Bronchial epithelial cell (primary cell): ENCODE measurements at regions not wholly inside any gene's neighbourhood (a gene's known extent, or its start where the extent isn't known, plus 50 kb on each side); places are given as distances from the start of the nearest gene placed in this dataset.

Source experiments
- DNase-seq: peaks from one replicate; pipeline ENCODE4 v3.0.0-alpha.2; 2010; ENCODE audit warnings: low read depth
- FAIRE-seq: peaks from 2 replicates; lab custom pipeline; 2011; peaks lifted over from hg19 to GRCh38; lab: Jason Lieb, UNC
- H3K27me3 ChIP-seq: 2 replicates; pipeline ENCODE4 v1.5.1; 2011; ENCODE audit warnings: low read length; ENCODE audit not compliant: control insufficient read depth, insufficient read depth
- H3K36me3 ChIP-seq: 2 replicates; pipeline ENCODE4 v1.5.1; 2011; ENCODE audit warnings: low read length; ENCODE audit not compliant: control insufficient read depth, insufficient read depth
- H3K4me3 ChIP-seq: 2 replicates; pipeline ENCODE4 v1.5.1; 2011; ENCODE audit warnings: mild to moderate bottlenecking, low read depth, low read length, control low read depth
- CTCF ChIP-seq: IDR thresholded peaks from 2 replicates; pipeline ENCODE4 v1.5.1; 2011; ENCODE audit warnings: mild to moderate bottlenecking, moderate library complexity, low read length, control low read depth, inconsistent platforms; ENCODE audit not compliant: insufficient read depth, severe bottlenecking

- no peak for TF ChIP-seq CTCF
- Histone ChIP-seq H3K4me3 (no peak overlapping the region), H3K36me3 (no peaks in the 10 kb centered on the region), H3K27me3 (no peaks in the 10 kb centered on the region)
- no peak for FAIRE-seq
- DNase-seq: no peak
These were observed 119.9 kb upstream of the ZNF217 start for GRCh38 chr20:53713328-53714056.

- no peak for TF ChIP-seq CTCF
- FAIRE-seq (no peak), DNase-seq (no peak)
- Histone ChIP-seq H3K27me3 (no peaks in the 10 kb centered on the region), H3K4me3 (no peak overlapping the region), H3K36me3 (no peaks in the 10 kb centered on the region)
These were observed 118.8 kb upstream of the ZNF217 start for GRCh38 chr20:53712212-53712977.

GRCh38 chr20:53711333-53712211 lies 117.9 kb upstream of the ZNF217 start:
- H3K27me3 ChIP-seq: no peaks in the 10 kb centered on the region
- FAIRE-seq: no peak
- no peak for DNase-seq
- no peak for TF ChIP-seq CTCF
- no peak overlapping the region for H3K4me3 ChIP-seq
- H3K36me3 ChIP-seq: no peaks in the 10 kb centered on the region

GRCh38 chr20:53708129-53708968 lies 114.7 kb upstream of the ZNF217 start:
- no peak for FAIRE-seq
- Histone ChIP-seq H3K27me3 (no peaks in the 10 kb centered on the region), H3K36me3 (no peaks in the 10 kb centered on the region), H3K4me3 (no peak overlapping the region)
- DNase-seq: no peak
- TF ChIP-seq CTCF: no peak

DNA sequence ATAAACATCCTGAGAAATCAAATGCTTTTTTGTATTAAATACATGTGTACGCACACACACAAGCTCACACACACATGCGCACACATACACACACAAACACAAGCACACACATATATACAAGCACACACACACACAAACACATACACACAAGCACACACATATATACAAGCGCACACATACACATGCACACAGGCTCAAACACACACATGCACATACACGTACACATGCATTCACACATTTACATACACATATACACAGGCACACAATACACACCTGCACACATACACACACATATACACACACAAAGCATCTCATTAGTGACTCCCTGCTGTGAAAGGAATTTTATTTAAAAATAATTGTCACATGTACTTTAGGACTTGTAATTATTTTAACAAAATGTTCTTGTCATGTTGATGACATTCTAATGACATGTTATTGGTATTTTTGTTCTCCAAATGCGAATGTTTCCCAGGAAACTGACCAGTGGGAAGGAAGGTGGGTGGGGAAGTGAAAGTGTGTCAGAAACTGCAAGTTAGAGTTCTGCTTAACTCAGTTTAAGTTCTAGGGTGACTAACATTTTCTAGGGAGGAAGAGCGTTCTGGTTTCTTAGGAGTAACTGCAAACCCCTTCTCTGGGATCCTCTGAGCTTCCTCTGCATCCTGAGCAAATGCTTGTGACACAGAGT lies 113.9 kb upstream of the ZNF217 start:
- no peak for TF ChIP-seq CTCF
- FAIRE-seq (no peak), DNase-seq (no peak)
- Histone ChIP-seq H3K36me3 (no peaks in the 10 kb centered on the region), H3K27me3 (no peaks in the 10 kb centered on the region), H3K4me3 (no peak overlapping the region)
